OCI-LY7 (cell line): ENCODE measurements at regions not wholly inside any gene's neighbourhood (a gene's known extent, or its start where the extent isn't known, plus 50 kb on each side); places are given as distances from the start of the nearest gene placed in this dataset.

Experiments used
- EZH2phosphoT487 ChIP-seq: fragments of 200-600 bp; sonication (generic); IDR thresholded peaks from 2 replicates; pipeline ENCODE4 v1.6.1; 2018; ENCODE audit warnings: low read depth, borderline replicate concordance, mild to moderate bottlenecking, mixed run types, antibody characterized with exemption, low read length, moderate library complexity, mixed read lengths
- TF ChIP-seq, protein P1 (sequence below): fragments of 200-600 bp; sonication (generic); conservative IDR thresholded peaks from 2 replicates; pipeline ENCODE4 v1.5.1; 2014; ENCODE audit warnings: mild to moderate bottlenecking, antibody characterized with exemption, low read length, moderate library complexity, mixed read lengths

DNA sequence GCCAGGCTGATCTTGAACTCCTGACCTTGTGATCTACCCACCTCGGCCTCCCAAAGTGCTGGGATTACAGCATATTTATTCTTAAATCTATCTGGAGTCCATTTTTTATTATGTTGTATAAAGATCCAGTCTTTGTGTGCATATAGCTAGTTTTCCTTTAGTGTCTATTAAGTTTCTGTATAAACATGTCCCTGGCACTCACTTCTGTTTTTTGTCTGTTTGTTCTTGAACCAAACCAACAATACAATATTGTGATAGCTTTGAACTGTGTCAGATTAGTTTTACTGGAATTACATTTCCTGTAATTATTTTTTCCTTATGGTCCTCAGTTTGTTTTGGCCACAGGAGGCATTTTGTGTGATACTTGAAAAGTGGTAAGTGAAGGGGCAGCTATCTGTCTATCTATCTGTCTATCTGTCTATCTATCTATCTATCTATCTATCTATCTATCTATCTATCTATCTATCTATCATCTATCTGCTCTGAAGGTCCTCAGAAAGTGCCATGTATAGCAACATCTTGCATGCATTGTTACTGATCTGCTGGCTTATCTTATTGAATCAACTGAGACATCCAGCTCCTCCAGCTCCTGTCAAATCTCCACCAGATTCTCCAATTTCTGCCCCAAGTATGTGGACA is 70.9 kb upstream of the ACVR1 start:
- TF ChIP-seq, protein P1, sequence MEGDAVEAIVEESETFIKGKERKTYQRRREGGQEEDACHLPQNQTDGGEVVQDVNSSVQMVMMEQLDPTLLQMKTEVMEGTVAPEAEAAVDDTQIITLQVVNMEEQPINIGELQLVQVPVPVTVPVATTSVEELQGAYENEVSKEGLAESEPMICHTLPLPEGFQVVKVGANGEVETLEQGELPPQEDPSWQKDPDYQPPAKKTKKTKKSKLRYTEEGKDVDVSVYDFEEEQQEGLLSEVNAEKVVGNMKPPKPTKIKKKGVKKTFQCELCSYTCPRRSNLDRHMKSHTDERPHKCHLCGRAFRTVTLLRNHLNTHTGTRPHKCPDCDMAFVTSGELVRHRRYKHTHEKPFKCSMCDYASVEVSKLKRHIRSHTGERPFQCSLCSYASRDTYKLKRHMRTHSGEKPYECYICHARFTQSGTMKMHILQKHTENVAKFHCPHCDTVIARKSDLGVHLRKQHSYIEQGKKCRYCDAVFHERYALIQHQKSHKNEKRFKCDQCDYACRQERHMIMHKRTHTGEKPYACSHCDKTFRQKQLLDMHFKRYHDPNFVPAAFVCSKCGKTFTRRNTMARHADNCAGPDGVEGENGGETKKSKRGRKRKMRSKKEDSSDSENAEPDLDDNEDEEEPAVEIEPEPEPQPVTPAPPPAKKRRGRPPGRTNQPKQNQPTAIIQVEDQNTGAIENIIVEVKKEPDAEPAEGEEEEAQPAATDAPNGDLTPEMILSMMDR = no peak
- no peak for TF ChIP-seq EZH2phosphoT487
